ENCODE measurements at regions not wholly inside any gene's neighbourhood (a gene's known extent, or its start where the extent isn't known, plus 50 kb on each side); places are given as distances from the start of the nearest gene placed in this dataset.
"Not testable (repeated sequence)": the region's sequence is repeated elsewhere in the genome, so short reads cannot be mapped to it uniquely, and the experiment has no call there.

DNA sequence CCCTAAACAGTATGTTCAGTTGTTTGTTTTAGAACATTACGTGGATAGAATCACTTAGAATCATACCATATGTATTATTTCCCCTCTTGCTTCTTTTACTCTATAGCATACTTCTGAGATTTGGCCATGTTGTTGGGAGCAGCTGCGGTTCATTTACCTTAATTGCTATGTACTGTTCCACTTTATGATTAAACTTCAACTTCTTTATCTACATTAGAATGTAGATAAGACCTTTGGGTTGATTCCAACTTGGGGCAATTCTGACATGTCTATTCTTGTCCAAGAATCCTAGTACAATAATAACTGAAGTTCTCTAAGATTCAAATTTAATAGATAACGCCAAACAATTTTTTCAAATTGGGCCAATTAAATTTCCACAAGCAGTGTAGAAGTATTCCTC, 80.7 kb downstream of the GRIN2B start:
- Histone ChIP-seq H3K27ac (ENCODE audit: low read depth, low read length) (no peak overlapping the region), H4K20me1 (ENCODE audit: control insufficient read depth, insufficient read depth, low read depth, low read length) (no peaks in the 10 kb centered on the region), H3K9me3 (ENCODE audit: control insufficient read depth, insufficient read depth, low read length) (no peaks in the 10 kb centered on the region), H3K27me3 (ENCODE audit: control insufficient read depth, low read length) (no peaks in the 10 kb centered on the region), H3K36me3 (ENCODE audit: control insufficient read depth, low read length) (no peaks in the 10 kb centered on the region), H3K79me2 (ENCODE audit: control insufficient read depth, low read length) (no peaks in the 10 kb centered on the region), H3K9me2 (replicated peaks; ENCODE audit: control insufficient read depth, low read length) (no peaks in the 10 kb centered on the region), H3K4me2 (ENCODE audit: low read length) (no peak overlapping the region), H3F3A (ENCODE audit: control insufficient read depth, insufficient read depth) (no peaks in the 10 kb centered on the region), H3K4me3 (ENCODE audit: low read length) (no peak overlapping the region), H3K4me1 (ENCODE audit: control insufficient read depth, low read length) (no peaks in the 10 kb centered on the region)
- TF ChIP-seq EZH2phosphoT487 (IDR thresholded peaks at IDR 0.05; ENCODE audit: borderline replicate concordance, low read length) = no peak
- TF ChIP-seq, protein P1, sequence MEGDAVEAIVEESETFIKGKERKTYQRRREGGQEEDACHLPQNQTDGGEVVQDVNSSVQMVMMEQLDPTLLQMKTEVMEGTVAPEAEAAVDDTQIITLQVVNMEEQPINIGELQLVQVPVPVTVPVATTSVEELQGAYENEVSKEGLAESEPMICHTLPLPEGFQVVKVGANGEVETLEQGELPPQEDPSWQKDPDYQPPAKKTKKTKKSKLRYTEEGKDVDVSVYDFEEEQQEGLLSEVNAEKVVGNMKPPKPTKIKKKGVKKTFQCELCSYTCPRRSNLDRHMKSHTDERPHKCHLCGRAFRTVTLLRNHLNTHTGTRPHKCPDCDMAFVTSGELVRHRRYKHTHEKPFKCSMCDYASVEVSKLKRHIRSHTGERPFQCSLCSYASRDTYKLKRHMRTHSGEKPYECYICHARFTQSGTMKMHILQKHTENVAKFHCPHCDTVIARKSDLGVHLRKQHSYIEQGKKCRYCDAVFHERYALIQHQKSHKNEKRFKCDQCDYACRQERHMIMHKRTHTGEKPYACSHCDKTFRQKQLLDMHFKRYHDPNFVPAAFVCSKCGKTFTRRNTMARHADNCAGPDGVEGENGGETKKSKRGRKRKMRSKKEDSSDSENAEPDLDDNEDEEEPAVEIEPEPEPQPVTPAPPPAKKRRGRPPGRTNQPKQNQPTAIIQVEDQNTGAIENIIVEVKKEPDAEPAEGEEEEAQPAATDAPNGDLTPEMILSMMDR (IDR thresholded peaks at IDR 0.05; ENCODE audit: low read depth, low read length, poor library complexity, severe bottlenecking) = no peak

DNA sequence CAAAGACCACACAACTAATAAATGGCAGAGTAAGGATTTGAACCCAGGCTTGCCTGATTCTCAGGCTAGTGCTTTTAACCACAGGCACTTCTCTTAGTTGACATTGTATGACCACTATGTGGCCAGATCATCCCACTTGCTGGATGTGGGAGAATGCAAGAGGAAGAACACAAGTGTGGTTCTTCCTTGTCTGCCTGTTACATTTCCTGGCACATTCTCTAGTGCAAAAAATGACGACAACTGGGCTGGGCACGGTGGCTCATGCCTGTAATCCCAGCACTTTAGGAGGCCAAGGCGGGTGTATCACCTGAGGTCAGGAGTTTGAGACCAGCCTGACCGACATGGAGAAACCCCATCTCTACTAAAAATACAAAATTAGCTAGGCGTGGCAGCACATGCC, 83.0 kb downstream of the GRIN2B start:
- H3K36me3 ChIP-seq (ENCODE audit: control insufficient read depth, low read length); H3K4me1 ChIP-seq (ENCODE audit: control insufficient read depth, low read length); H3K4me2 ChIP-seq (ENCODE audit: low read length); H3K27ac ChIP-seq (ENCODE audit: low read depth, low read length); H3F3A ChIP-seq (ENCODE audit: control insufficient read depth, insufficient read depth); H3K79me2 ChIP-seq (ENCODE audit: control insufficient read depth, low read length); H3K4me3 ChIP-seq (ENCODE audit: low read length); H3K27me3 ChIP-seq (ENCODE audit: control insufficient read depth, low read length); H4K20me1 ChIP-seq (ENCODE audit: control insufficient read depth, insufficient read depth, low read depth, low read length); H3K9me3 ChIP-seq (ENCODE audit: control insufficient read depth, insufficient read depth, low read length); H3K9me2 ChIP-seq (replicated peaks; ENCODE audit: control insufficient read depth, low read length): not testable (repeated sequence)

DNA sequence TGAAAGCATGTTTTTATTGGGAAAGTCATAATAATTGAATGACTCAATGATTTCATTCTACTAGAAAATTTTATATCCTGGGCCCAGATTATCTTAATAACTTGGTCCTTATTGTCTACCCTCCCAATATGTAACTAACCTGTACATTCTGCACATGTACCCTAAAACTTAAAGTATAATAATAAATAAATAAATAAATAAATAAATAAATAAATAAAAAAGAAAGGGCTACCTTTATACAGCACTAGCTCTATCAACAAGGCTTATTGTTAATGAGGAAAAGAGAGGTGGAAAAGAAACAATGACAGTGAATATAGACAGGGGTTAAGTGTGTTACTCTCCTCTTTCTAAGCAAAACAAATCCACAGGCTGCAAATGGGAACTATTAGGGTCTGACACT, 83.6 kb downstream of the GRIN2B start:
- no peaks in the 10 kb centered on the region for H3K79me2 ChIP-seq (ENCODE audit: control insufficient read depth, low read length)
- no peaks in the 10 kb centered on the region for H3K9me2 ChIP-seq (replicated peaks; ENCODE audit: control insufficient read depth, low read length)
- no peaks in the 10 kb centered on the region for H4K20me1 ChIP-seq (ENCODE audit: control insufficient read depth, insufficient read depth, low read depth, low read length)
- no peak overlapping the region for H3K27ac ChIP-seq (ENCODE audit: low read depth, low read length)
- H3K4me1 ChIP-seq (ENCODE audit: control insufficient read depth, low read length) = no peaks in the 10 kb centered on the region
- no peaks in the 10 kb centered on the region for H3K36me3 ChIP-seq (ENCODE audit: control insufficient read depth, low read length)
- TF ChIP-seq EZH2phosphoT487 (IDR thresholded peaks at IDR 0.05; ENCODE audit: borderline replicate concordance, low read length) = no peak
- TF ChIP-seq, protein P1 (IDR thresholded peaks at IDR 0.05; ENCODE audit: low read depth, low read length, poor library complexity, severe bottlenecking) = no peak
- no peaks in the 10 kb centered on the region; the same call in 1 of the 2 replicates for H3K27me3 ChIP-seq (ENCODE audit: control insufficient read depth, low read length)
- H3K4me3 ChIP-seq (ENCODE audit: low read length) = no peak overlapping the region
- H3F3A ChIP-seq (ENCODE audit: control insufficient read depth, insufficient read depth) = no peaks in the 10 kb centered on the region
- no peaks in the 10 kb centered on the region for H3K9me3 ChIP-seq (ENCODE audit: control insufficient read depth, insufficient read depth, low read length)
- H3K4me2 ChIP-seq (ENCODE audit: low read length) = no peak overlapping the region

DNA sequence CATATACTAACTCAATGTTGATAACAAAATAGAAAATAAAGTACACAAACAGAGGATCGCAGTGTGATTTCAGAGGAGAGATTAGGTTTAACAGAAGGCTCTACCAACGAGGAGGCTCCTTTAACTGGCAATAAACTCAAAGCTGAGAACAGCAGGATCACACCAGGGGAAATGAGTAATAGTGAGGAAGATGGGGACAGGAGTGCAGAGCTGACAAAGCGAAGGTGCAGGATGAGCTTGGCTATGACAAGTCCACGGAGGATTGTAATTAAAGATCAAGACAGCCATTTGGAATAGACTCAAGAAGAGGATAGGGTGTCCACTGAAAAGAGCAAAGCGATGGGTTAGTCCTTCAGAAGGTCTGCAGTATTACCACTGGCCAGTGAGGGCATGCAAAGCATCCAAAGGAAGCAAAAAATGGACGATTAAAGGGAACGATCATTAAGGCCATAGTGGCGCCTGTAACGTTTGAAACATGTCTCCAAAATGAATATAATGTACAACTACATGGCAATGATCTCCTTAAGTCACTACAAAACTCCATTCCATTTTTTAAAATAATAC, 85.3 kb downstream of the GRIN2B start:
- Histone ChIP-seq H3F3A (ENCODE audit: control insufficient read depth, insufficient read depth) (no peaks in the 10 kb centered on the region), H3K9me2 (replicated peaks; ENCODE audit: control insufficient read depth, low read length) (no peaks in the 10 kb centered on the region; the same call in 1 of the 2 replicates), H3K27ac (ENCODE audit: low read depth, low read length) (no peak overlapping the region), H3K4me1 (ENCODE audit: control insufficient read depth, low read length) (no peaks in the 10 kb centered on the region), H4K20me1 (ENCODE audit: control insufficient read depth, insufficient read depth, low read depth, low read length) (no peaks in the 10 kb centered on the region), H3K79me2 (ENCODE audit: control insufficient read depth, low read length) (no peaks in the 10 kb centered on the region), H3K36me3 (ENCODE audit: control insufficient read depth, low read length) (no peaks in the 10 kb centered on the region), H3K9me3 (ENCODE audit: control insufficient read depth, insufficient read depth, low read length) (no peaks in the 10 kb centered on the region), H3K4me3 (ENCODE audit: low read length) (no peak overlapping the region), H3K4me2 (ENCODE audit: low read length) (no peak overlapping the region), H3K27me3 (ENCODE audit: control insufficient read depth, low read length) (no peaks in the 10 kb centered on the region; the same call in 1 of the 2 replicates)
- no peak for TF ChIP-seq EZH2phosphoT487 (IDR thresholded peaks at IDR 0.05; ENCODE audit: borderline replicate concordance, low read length)
- TF ChIP-seq, protein P1 (IDR thresholded peaks at IDR 0.05; ENCODE audit: low read depth, low read length, poor library complexity, severe bottlenecking) = no peak
